Mammary epithelial cell (primary cell): ENCODE measurements at regions not wholly inside any gene's neighbourhood (a gene's known extent, or its start where the extent isn't known, plus 50 kb on each side); places are given as distances from the start of the nearest gene placed in this dataset.

Source experiments
- EZH2 ChIP-seq: IDR thresholded peaks from 2 replicates; pipeline ENCODE4 v1.6.1; 2012; ENCODE audit warnings: low read length, inconsistent platforms, borderline replicate concordance
- TF ChIP-seq, protein P1 (sequence below), 2 donors: IDR thresholded peaks in 1 of 2; conservative IDR thresholded peaks in 1 of 2; 2 replicates each; pipeline ENCODE4 v1.5.1; 2011 to 2012; ENCODE audit warnings: inconsistent platforms in 2 of 2, low read length in 2 of 2, mild to moderate bottlenecking in 2 of 2, control low read depth in 1 of 2, low read depth in 1 of 2; ENCODE audit not compliant: insufficient read depth in 1 of 2; ENCODE audit errors: extremely low read depth in 1 of 2

DNA sequence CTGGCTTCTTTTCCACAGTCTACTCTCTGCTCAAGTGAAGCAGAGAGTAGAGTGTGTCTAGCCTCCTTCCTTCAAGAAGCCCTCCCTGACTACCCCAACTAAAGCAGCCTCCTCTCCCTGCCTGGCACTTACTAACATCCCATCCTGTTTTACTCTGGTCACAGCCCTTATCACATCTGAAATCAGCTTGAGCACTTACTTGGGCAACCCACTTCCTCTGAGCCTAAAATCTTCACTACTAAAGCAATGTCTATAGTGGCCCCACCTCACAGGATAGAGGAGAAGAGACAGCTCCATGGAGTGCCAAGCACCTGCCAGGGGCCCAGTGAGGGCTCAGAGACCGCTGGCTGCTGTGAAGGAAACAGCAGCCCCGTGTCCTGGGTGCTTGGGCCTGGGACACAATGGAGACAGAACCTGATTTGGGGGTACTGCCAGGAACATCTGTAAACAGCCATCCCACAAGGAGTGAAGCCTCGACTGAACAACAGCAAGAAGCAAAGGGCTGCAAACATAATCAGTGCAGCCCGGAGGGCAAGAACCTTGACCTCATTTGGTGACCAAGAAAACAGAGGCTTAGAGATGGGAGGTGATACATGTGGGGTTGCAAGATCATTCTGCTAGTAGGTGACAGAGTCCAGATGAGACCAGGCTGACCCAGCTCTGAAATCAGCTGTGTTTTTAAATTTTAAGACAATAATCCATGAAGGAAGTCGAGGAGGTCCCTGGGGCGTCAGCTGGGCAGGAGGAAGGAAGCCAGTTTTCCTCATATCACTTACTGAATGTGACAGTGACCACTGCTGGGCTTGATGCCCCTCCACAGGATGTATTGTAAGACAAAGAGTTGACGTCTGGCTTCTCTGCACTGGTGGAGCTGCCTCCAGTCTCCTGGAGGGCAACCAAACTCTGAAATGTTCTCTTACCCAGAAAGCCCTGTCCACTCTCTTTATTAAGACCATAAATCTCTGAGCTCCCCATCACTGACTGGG lies 710.6 kb downstream of the MATN1 start:
- TF ChIP-seq, protein P1, sequence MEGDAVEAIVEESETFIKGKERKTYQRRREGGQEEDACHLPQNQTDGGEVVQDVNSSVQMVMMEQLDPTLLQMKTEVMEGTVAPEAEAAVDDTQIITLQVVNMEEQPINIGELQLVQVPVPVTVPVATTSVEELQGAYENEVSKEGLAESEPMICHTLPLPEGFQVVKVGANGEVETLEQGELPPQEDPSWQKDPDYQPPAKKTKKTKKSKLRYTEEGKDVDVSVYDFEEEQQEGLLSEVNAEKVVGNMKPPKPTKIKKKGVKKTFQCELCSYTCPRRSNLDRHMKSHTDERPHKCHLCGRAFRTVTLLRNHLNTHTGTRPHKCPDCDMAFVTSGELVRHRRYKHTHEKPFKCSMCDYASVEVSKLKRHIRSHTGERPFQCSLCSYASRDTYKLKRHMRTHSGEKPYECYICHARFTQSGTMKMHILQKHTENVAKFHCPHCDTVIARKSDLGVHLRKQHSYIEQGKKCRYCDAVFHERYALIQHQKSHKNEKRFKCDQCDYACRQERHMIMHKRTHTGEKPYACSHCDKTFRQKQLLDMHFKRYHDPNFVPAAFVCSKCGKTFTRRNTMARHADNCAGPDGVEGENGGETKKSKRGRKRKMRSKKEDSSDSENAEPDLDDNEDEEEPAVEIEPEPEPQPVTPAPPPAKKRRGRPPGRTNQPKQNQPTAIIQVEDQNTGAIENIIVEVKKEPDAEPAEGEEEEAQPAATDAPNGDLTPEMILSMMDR (conservative IDR thresholded peaks at IDR 0.05 in 1 of 2, IDR thresholded peaks at IDR 0.05 in 1 of 2; ENCODE audit: extremely low read depth in 1 of 2, insufficient read depth in 1 of 2, low read depth in 1 of 2, low read length in 2 of 2), result no peak
- no peak for TF ChIP-seq EZH2
